Activated CD4-positive, alpha-beta T cell treated with anti-CD3 and anti-CD28 coated beads for 36 hours (primary cell): ENCODE measurements at regions not wholly inside any gene's neighbourhood (a gene's known extent, or its start where the extent isn't known, plus 50 kb on each side); places are given as distances from the start of the nearest gene placed in this dataset.
"Not testable (repeated sequence)": the region's sequence is repeated elsewhere in the genome, so short reads cannot be mapped to it uniquely, and the experiment has no call there.

Source experiments
- ATAC-seq: fragments of 200-7000 bp; cut with Tn5 transposase; one replicate; pipeline ENCODE4 v1.10.0; 2021; ENCODE audit warnings: mild to moderate bottlenecking, moderate library complexity
- CTCF ChIA-PET: fragments of 350-600 bp; sonication (Branson Sonifier 250); formaldehyde crosslinking; loops from one replicate; lab custom pipeline; 2021; ENCODE audit warnings: antibody characterized with exemption; lab: Charles Lee
- POLR2A ChIA-PET: fragments of 350-600 bp; sonication (Branson Sonifier 250); formaldehyde crosslinking; loops from one replicate; lab custom pipeline; 2021; ENCODE audit warnings: antibody characterized with exemption, inconsistent platforms; lab: Charles Lee
- DNase-seq: peaks from one replicate; pipeline ENCODE4 v3.0.0-alpha.2; 2020
- H3K27ac Mint-ChIP-seq: one replicate; pipeline ENCODE4 v1.8.0; 2021; ENCODE audit warnings: mixed read lengths
- H3K27me3 Mint-ChIP-seq: one replicate; pipeline ENCODE4 v1.8.0; 2021; ENCODE audit warnings: mixed read lengths
- H3K36me3 Mint-ChIP-seq: one replicate; pipeline ENCODE4 v1.8.0; 2021; ENCODE audit warnings: low read depth, mixed read lengths
- H3K4me1 Mint-ChIP-seq: one replicate; pipeline ENCODE4 v1.8.0; 2021; ENCODE audit warnings: mixed read lengths
- H3K4me3 Mint-ChIP-seq: one replicate; pipeline ENCODE4 v1.8.0; 2021; ENCODE audit warnings: mild to moderate bottlenecking, moderate library complexity, mixed read lengths
- H3K9me3 Mint-ChIP-seq: one replicate; pipeline ENCODE4 v1.8.0; 2021; ENCODE audit warnings: low read depth, mixed read lengths
- intact Hi-C, 2 experiments: fragments of 100-400 bp; cut with DNase I in 1 of 2; cut with micrococcal nuclease in 1 of 2; formaldehyde crosslinking; loops; one replicate each; pipeline versions ENCODE4 v1.14.2 to v1.15.1; 2022 to 2024; cut with DNase I, micrococcal nuclease

GRCh38 chr15:22243440-22244130 is 163.3 kb downstream of the OR4M2 start:
- peaks cover 9% of the 10 kb centered on the region for H3K4me1 Mint-ChIP-seq
- ATAC-seq (no peak), DNase-seq (no peak)
- no peak overlapping the region for H3K27ac Mint-ChIP-seq
- intact Hi-C loops, result no loop called here
- H3K27me3 Mint-ChIP-seq, result peaks cover 16% of the 10 kb centered on the region
- H3K9me3 Mint-ChIP-seq, result peaks cover 2% of the 10 kb centered on the region
- ChIA-PET POLR2A (no interaction called here), CTCF (interaction anchor here (0.6 to 1.0 kb wide), 5 partner anchors 13 to 1887 kb away, joined by 3 to 7 read pairs (median 3); no protein-coding TSS in a partner anchor)
- H3K36me3 Mint-ChIP-seq, result no peaks in the 10 kb centered on the region
- H3K4me3 Mint-ChIP-seq, result no peak overlapping the region

GRCh38 chr15:22249511-22249910 is 169.2 kb downstream of the OR4M2 start:
- H3K27ac Mint-ChIP-seq, DNase-seq, H3K36me3 Mint-ChIP-seq, POLR2A ChIA-PET, H3K9me3 Mint-ChIP-seq, H3K4me3 Mint-ChIP-seq, ATAC-seq, H3K4me1 Mint-ChIP-seq: not testable (repeated sequence)
- CTCF ChIA-PET, result interaction anchor here (1.5 kb wide), 1 partner anchor 1854 kb away, joined by 4 read pairs; no protein-coding TSS in a partner anchor
- peaks cover 17% of the 10 kb centered on the region for H3K27me3 Mint-ChIP-seq
- intact Hi-C loops, result loop anchor here in 1 of 2 experiments (1.0 kb wide), 1 partner anchor 8 kb away; no protein-coding TSS in a partner anchor

- peaks cover 16% of the 10 kb centered on the region for H3K4me1 Mint-ChIP-seq
- H3K27me3 Mint-ChIP-seq, result peaks cover 25% of the 10 kb centered on the region
- POLR2A ChIA-PET, H3K27ac Mint-ChIP-seq, H3K4me3 Mint-ChIP-seq, ATAC-seq, H3K9me3 Mint-ChIP-seq, DNase-seq, H3K36me3 Mint-ChIP-seq: not testable (repeated sequence)
- intact Hi-C loops, result loop anchor here in 1 of 2 experiments (1.0 kb wide), 1 partner anchor 26 kb away; no protein-coding TSS in a partner anchor
- CTCF ChIA-PET, result interaction anchor here (1.5 kb wide), 1 partner anchor 1855 kb away, joined by 4 read pairs; no protein-coding TSS in a partner anchor
Measured at GRCh38 chr15:22250501-22251290, 170.4 kb downstream of the OR4M2 start.

- DNase-seq (no peak), ATAC-seq (no peak)
- H3K27ac Mint-ChIP-seq, result no peak overlapping the region
- H3K9me3 Mint-ChIP-seq, result no peaks in the 10 kb centered on the region
- H3K36me3 Mint-ChIP-seq, result no peaks in the 10 kb centered on the region
- ChIA-PET CTCF (no interaction called here), POLR2A (no interaction called here)
- no peak overlapping the region for H3K4me3 Mint-ChIP-seq
- peaks cover 28% of the 10 kb centered on the region for H3K27me3 Mint-ChIP-seq
- peaks cover 16% of the 10 kb centered on the region for H3K4me1 Mint-ChIP-seq
- intact Hi-C loops, result loop anchor here in 1 of 2 experiments (1.0 kb wide), 1 partner anchor 27 kb away; no protein-coding TSS in a partner anchor
Measured at GRCh38 chr15:22251422-22251821, 171.1 kb downstream of the OR4M2 start.

GRCh38 chr15:22252047-22252446 is 171.7 kb downstream of the OR4M2 start:
- H3K36me3 Mint-ChIP-seq, ATAC-seq, POLR2A ChIA-PET, DNase-seq, H3K4me3 Mint-ChIP-seq, intact Hi-C loops, H3K9me3 Mint-ChIP-seq, H3K27ac Mint-ChIP-seq: not testable (repeated sequence)
- CTCF ChIA-PET, result interaction anchor here (1.4 kb wide), 1 partner anchor 11 kb away, joined by 6 read pairs; no protein-coding TSS in a partner anchor
- H3K27me3 Mint-ChIP-seq, result peaks cover 30% of the 10 kb centered on the region
- H3K4me1 Mint-ChIP-seq, result peaks cover 16% of the 10 kb centered on the region

- H3K4me3 Mint-ChIP-seq, POLR2A ChIA-PET, H3K36me3 Mint-ChIP-seq, H3K27ac Mint-ChIP-seq, ATAC-seq, H3K9me3 Mint-ChIP-seq, DNase-seq, intact Hi-C loops: not testable (repeated sequence)
- CTCF ChIA-PET, result interaction anchor here (1.4 kb wide), 1 partner anchor 12 kb away, joined by 6 read pairs; no protein-coding TSS in a partner anchor
- peaks cover 30% of the 10 kb centered on the region for H3K27me3 Mint-ChIP-seq
- peaks cover 16% of the 10 kb centered on the region for H3K4me1 Mint-ChIP-seq
Measured at GRCh38 chr15:22252521-22252920, 172.2 kb downstream of the OR4M2 start.

GRCh38 chr15:22253002-22253675 is 172.8 kb downstream of the OR4M2 start:
- H3K36me3 Mint-ChIP-seq, H3K9me3 Mint-ChIP-seq, intact Hi-C loops, H3K4me3 Mint-ChIP-seq, H3K27ac Mint-ChIP-seq, ATAC-seq, DNase-seq, POLR2A ChIA-PET: not testable (repeated sequence)
- CTCF ChIA-PET, result interaction anchor here (1.4 kb wide), 1 partner anchor 12 kb away, joined by 6 read pairs; no protein-coding TSS in a partner anchor
- Mint-ChIP-seq H3K27me3 (peaks cover 27% of the 10 kb centered on the region), H3K4me1 (peaks cover 16% of the 10 kb centered on the region)

GRCh38 chr15:22253676-22254408 is 173.5 kb downstream of the OR4M2 start:
- H3K4me3 Mint-ChIP-seq, result no peak overlapping the region

GRCh38 chr15:22254409-22255045 is 174.2 kb downstream of the OR4M2 start:
- H3K4me3 Mint-ChIP-seq, DNase-seq, POLR2A ChIA-PET, H3K36me3 Mint-ChIP-seq, H3K9me3 Mint-ChIP-seq: not testable (repeated sequence)
- CTCF ChIA-PET, result interaction anchor here (0.6 kb wide), 1 partner anchor 33 kb away, joined by 3 read pairs; no protein-coding TSS in a partner anchor
- Mint-ChIP-seq H3K27me3 (peaks cover 26% of the 10 kb centered on the region), H3K27ac (peak overlapping the region; percentile 8), H3K4me1 (peaks cover 21% of the 10 kb centered on the region)
- intact Hi-C loops, result loop anchor here (1.0 to 2.0 kb wide), 5 partner anchors 8 to 22 kb away; no protein-coding TSS in a partner anchor
- peak; percentile 10 for ATAC-seq

More at GRCh38 chr15:22253676-22254408, 173.5 kb downstream of the OR4M2 start:
- peaks cover 17% of the 10 kb centered on the region for H3K4me1 Mint-ChIP-seq
- ATAC-seq (peak; percentile 68), DNase-seq (peak; percentile 47)
- peak overlapping the region; percentile 8 for H3K27ac Mint-ChIP-seq
- no peaks in the 10 kb centered on the region for H3K9me3 Mint-ChIP-seq
- ChIA-PET CTCF (no interaction called here), POLR2A (no interaction called here)
- peaks cover 24% of the 10 kb centered on the region for H3K27me3 Mint-ChIP-seq
- H3K36me3 Mint-ChIP-seq, result no peaks in the 10 kb centered on the region
- intact Hi-C loops, result loop anchor here (1.0 to 2.0 kb wide), 5 partner anchors 8 to 21 kb away; no protein-coding TSS in a partner anchor

GRCh38 chr15:22255606-22256005 is 175.3 kb downstream of the OR4M2 start:
- POLR2A ChIA-PET, H3K9me3 Mint-ChIP-seq, H3K4me3 Mint-ChIP-seq, H3K36me3 Mint-ChIP-seq, CTCF ChIA-PET, ATAC-seq, H3K27ac Mint-ChIP-seq, DNase-seq: not testable (repeated sequence)
- Mint-ChIP-seq H3K4me1 (peaks cover 31% of the 10 kb centered on the region), H3K27me3 (peaks cover 29% of the 10 kb centered on the region)
- intact Hi-C loops, result loop anchor here (2.0 kb wide), 3 partner anchors 15 to 23 kb away; no protein-coding TSS in a partner anchor
